Tibial nerve (tissue), 3 donors: ENCODE measurements at regions not wholly inside any gene's neighbourhood (a gene's known extent, or its start where the extent isn't known, plus 50 kb on each side); places are given as distances from the start of the nearest gene placed in this dataset.

Experiments
- POLR2A ChIP-seq, 2 donors: fragments of 450-650 bp; IDR thresholded peaks; one replicate each; pipeline ENCODE4 v1.6.1; 2017; ENCODE audit warnings: antibody characterized with exemption in 2 of 2, mild to moderate bottlenecking in 2 of 2, moderate library complexity in 2 of 2
- TF ChIP-seq, protein P1 (sequence below), 5 experiments: fragments of 200-600 bp in 3 of 5; fragments of 450-650 bp in 2 of 5; sonication (generic) in 3 of 5; IDR thresholded peaks; one replicate each; pipeline ENCODE4 v1.5.1; 2016 to 2019; ENCODE audit warnings: antibody characterized with exemption in 5 of 5, mild to moderate bottlenecking in 3 of 5, moderate library complexity in 2 of 5

DNA sequence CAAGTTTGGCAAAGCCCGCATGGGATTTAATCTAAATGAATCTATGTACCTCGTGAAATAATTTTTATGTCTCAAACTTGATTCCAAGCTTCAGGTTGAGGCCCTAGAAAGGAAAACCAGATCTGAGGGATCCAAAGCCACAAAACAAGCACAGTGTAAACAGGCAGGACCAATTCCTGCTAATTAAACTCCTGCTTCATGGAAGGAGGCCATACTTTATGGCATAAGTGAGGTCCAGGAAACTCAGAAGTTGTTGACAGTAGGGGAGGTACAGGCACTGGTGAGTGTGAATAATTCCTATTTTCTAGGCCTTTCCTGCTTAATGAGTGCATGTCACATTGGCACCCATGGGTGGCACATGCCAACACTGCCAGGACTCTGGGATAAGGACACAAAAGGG, 648.6 kb upstream of the SGCD start:
- TF ChIP-seq, protein P1, sequence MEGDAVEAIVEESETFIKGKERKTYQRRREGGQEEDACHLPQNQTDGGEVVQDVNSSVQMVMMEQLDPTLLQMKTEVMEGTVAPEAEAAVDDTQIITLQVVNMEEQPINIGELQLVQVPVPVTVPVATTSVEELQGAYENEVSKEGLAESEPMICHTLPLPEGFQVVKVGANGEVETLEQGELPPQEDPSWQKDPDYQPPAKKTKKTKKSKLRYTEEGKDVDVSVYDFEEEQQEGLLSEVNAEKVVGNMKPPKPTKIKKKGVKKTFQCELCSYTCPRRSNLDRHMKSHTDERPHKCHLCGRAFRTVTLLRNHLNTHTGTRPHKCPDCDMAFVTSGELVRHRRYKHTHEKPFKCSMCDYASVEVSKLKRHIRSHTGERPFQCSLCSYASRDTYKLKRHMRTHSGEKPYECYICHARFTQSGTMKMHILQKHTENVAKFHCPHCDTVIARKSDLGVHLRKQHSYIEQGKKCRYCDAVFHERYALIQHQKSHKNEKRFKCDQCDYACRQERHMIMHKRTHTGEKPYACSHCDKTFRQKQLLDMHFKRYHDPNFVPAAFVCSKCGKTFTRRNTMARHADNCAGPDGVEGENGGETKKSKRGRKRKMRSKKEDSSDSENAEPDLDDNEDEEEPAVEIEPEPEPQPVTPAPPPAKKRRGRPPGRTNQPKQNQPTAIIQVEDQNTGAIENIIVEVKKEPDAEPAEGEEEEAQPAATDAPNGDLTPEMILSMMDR (IDR thresholded peaks at IDR 0.05) = no peak
- no peak for TF ChIP-seq POLR2A (IDR thresholded peaks at IDR 0.05)
